ENCODE measurements at regions not wholly inside any gene's neighbourhood (a gene's known extent, or its start where the extent isn't known, plus 50 kb on each side); places are given as distances from the start of the nearest gene placed in this dataset.

GRCh38 chr9:118976160-118976559, 393.1 kb downstream of the BRINP1 start:
- in situ Hi-C loops (cut with HindIII; ENCODE audit: low sequenced_read_pairs): no loop called here
- DNase-seq (ENCODE audit: low read depth): no peak
- no peak overlapping the region for H3K4me3 ChIP-seq (ENCODE audit: low read depth, low read length)
- no peak for TF ChIP-seq CTCF (IDR thresholded peaks at IDR 0.05; ENCODE audit: low read depth, low read length, missing control alignments)

GRCh38 chr9:118984607-118985006, 384.6 kb downstream of the BRINP1 start:
- no peak overlapping the region for H3K4me3 ChIP-seq (ENCODE audit: low read depth, low read length)
- no peak for TF ChIP-seq CTCF (IDR thresholded peaks at IDR 0.05; ENCODE audit: low read depth, low read length, missing control alignments)
- no peak for DNase-seq (ENCODE audit: low read depth)
- in situ Hi-C loops (cut with HindIII; ENCODE audit: low sequenced_read_pairs): no loop called here

DNA sequence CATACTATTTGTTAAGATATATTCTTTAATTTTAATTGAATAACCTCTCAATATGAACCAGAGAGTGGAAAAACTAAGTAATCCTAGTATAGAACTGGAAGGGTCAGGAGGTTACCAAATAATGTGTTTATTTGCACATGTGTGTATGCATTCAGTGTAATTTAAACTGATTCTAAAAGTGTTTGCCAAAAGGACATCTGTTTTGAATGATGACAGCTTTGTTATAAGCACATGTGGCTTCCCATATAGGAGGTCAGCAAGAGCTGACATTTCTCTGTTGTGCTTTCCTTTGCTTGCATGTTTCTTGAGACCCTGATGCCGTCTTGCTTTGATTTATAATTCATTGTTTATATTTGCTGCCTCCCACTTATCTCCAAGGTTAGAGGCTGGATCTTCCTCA, 383.4 kb downstream of the BRINP1 start:
- no peak overlapping the region for H3K4me3 ChIP-seq (ENCODE audit: low read depth, low read length)
- in situ Hi-C loops (cut with HindIII; ENCODE audit: low sequenced_read_pairs): no loop called here
- no peak for TF ChIP-seq CTCF (IDR thresholded peaks at IDR 0.05; ENCODE audit: low read depth, low read length, missing control alignments)
- DNase-seq (ENCODE audit: low read depth): no peak

GRCh38 chr9:118987167-118987566, 382.1 kb downstream of the BRINP1 start:
- H3K4me3 ChIP-seq (ENCODE audit: low read depth, low read length): no peak overlapping the region
- in situ Hi-C loops (cut with HindIII; ENCODE audit: low sequenced_read_pairs): no loop called here
- TF ChIP-seq CTCF (IDR thresholded peaks at IDR 0.05; ENCODE audit: low read depth, low read length, missing control alignments): no peak
- DNase-seq (ENCODE audit: low read depth): no peak

DNA sequence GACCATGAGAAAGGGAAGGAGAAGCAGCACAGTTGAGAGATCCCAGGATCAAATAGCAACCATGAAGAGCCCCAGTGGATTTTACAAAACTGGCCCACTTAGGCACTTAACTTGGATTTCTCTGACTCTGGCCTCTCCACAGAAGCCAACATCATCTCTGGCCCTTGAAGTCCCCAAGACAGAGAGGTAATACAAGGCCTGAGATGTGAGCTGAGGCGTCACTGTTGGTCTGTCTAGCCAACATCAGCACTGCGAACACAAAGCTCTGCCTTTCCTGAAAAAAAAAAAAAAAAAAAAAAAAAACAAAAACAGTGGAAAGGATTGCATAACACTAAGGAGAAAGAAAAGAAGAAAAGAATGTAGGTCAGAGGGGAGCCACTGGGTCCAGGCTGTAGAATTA, 378.3 kb downstream of the BRINP1 start:
- in situ Hi-C loops (cut with HindIII; ENCODE audit: low sequenced_read_pairs): no loop called here
- H3K4me3 ChIP-seq (ENCODE audit: low read depth, low read length): no peak overlapping the region
- TF ChIP-seq CTCF (IDR thresholded peaks at IDR 0.05; ENCODE audit: low read depth, low read length, missing control alignments): no peak
- DNase-seq (ENCODE audit: low read depth): no peak

DNA sequence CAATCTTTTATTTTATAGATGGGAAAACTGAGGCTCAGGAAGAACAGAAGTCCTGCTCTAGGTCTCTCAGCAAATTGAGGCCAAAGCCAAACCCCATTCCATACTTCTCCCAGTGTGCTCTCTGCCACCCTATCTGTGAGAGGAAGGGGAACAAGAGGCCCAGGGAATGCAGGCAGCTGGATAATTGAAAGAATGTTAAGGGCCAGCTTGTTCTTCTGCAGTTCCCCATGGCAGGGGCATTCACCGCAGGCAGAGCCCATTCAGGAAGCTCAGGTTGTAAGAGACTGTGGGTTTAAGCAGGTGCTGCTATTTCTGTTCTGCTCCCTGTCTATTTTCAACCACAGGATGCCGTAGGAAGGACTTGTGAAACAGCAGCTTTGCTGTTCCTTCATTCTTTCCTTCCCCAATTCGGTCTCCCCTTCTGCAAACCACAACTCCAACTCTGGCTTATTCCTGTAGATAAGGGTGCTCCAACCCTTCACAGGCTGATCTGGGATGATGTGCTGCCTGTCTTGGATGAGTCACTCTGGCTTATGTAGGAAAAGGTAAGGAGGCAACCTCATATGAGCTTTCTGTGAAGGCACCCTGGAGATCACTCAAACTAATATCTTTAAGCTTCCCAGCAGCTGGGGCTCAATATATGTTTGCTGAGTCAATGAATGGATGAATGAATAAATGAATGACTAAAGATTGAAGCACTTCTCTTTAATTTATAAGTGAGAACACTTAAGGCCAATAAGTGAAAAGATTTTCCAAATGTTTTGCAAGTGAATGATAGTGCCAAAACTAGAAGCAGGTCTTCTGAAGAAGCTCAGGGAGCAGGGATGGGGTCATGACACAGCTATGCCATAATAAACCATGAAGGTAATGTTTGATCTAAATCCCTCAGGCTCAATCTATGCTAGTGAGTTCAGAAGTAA, 377.6 kb downstream of the BRINP1 start:
- in situ Hi-C loops (cut with HindIII; ENCODE audit: low sequenced_read_pairs): no loop called here
- H3K4me3 ChIP-seq (ENCODE audit: low read depth, low read length): no peak overlapping the region
- TF ChIP-seq CTCF (IDR thresholded peaks at IDR 0.05; ENCODE audit: low read depth, low read length, missing control alignments): no peak
- no peak for DNase-seq (ENCODE audit: low read depth)
